Colon (tissue), 2 donors: ENCODE measurements at regions not wholly inside any gene's neighbourhood (a gene's known extent, or its start where the extent isn't known, plus 50 kb on each side); places are given as distances from the start of the nearest gene placed in this dataset.
"Not testable (repeated sequence)": the region's sequence is repeated elsewhere in the genome, so short reads cannot be mapped to it uniquely, and the experiment has no call there.

Experiments
- FAIRE-seq: peaks from 2 replicates; lab custom pipeline; 2012; peaks lifted over from hg19 to GRCh38; lab: Jason Lieb, UNC
- donor health status: control.
- donor health status: control.

- no peak for FAIRE-seq
Measured at GRCh38 chr16:52235186-52235585, 311.8 kb downstream of the TOX3 start.

DNA sequence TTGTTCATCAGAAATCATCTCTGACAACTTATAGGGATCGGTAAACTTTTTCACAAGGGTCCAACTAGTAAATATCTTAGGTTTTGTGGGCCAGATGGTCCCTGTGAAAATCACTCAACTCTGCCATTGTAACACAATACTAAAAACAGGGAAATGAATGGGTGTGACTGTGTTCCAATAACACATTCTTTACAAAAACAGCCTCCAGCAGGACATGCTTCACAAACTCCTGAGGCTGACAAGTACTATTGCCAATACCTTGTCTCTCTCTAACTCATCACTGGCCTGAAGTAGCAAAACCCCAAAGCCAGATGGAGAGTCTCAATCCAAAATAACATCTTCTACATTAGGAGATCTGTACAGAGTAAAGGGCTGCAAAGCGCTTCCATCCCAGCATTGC is 312.3 kb downstream of the TOX3 start:
- no peak for FAIRE-seq

- FAIRE-seq = no peak
Measured at GRCh38 chr16:52229471-52229870, 317.5 kb downstream of the TOX3 start.

DNA sequence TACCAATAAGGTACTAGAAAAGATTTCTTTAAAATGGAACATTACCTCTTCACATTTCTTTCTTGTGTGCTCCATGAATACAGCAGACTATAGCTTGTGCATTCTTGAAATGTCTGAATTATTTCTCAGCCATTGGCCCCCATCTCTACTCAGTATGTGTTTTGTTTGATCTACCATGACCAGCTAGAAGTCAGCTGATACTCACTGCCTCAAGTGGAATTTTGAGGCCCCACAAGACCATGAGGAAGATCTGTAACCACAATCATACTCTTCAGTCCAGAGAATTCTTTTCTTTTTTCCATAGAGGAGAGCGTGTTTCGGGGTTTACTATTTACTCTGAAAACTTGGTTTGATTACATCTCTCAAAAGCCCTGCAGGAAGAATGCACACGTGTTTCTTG is 319.1 kb downstream of the TOX3 start:
- FAIRE-seq = no peak

GRCh38 chr16:52212841-52213240 is 334.1 kb downstream of the TOX3 start:
- FAIRE-seq = no peak

DNA sequence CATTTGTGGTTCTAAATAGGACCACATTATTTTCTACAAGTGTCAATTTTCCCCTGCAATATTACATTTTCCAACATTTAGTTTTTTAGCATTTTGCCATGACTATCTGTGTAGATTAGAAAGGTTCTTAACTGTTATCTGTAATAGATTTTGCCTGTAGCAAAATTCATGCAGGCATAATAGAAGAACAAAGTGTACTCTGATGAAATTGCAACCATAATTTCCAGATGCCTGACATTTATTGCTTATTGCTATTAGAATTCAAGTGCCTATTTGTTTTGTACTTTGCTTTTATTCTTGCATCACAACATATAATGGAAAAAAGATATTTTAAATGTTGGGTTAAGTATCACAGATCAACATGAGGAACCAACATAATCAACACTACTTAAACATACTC is 337.7 kb downstream of the TOX3 start:
- no peak for FAIRE-seq

DNA sequence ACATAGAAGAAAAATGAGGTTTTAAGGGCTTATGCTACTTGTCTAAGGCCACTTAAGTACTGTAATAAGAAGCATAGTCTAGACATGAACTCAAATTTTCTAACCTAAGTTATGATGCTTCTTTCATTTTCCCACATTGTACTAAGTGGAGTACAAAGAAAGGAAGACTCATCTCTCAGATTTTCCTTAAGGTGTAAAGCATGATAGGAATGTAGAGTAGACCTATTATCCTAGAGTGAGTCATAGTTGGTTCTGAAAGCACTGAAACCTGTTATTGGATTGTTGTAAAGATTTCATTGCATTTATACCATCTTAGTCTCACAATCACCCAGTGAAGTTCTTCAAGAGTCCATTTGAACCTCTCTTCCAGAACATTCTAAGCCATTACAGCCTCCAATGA is 343.8 kb downstream of the TOX3 start:
- no peak for FAIRE-seq

- no peak for FAIRE-seq
Measured at GRCh38 chr16:52193441-52193840, 353.5 kb downstream of the TOX3 start.

GRCh38 chr16:52191531-52192134 is 355.3 kb downstream of the TOX3 start:
- peak; percentile 5 for FAIRE-seq

DNA sequence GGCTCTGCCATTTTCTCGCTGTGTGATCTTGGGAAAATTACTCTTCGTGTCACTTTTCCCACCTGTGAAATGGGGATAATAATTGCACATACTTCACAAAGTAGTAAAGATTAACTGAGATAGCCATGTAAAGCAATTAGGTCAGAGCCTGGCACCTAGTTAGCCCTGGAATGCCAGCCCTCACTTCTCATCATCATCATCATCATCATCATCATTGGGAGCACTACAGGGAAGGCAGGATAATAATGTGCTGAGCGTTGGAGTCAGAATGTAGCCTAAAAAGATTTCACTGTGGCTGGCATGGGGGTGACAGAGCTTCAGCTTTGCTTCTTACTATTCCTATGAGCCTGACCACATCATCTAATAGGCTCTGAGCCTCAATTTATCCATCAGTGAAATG is 362.6 kb downstream of the TOX3 start:
- FAIRE-seq = no peak

DNA sequence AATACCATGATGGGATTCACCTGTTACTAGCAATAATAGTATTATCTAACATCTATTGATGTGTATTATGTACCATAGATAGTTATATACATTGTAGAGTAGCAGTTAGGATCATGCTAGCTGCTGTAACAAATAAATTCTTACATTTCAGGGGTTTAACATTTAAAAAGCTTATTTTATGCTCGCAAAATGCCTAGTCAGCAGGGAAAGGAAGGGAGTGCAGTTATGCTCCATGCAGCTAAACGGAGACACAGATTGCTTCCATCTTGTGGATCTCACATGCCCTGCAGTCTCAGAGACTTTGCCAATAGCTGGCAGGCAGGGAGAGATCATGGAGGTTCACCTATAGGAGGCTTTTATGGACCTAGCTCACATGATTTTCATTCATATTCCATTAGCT is 364.1 kb downstream of the TOX3 start:
- no peak for FAIRE-seq

- FAIRE-seq = no peak
Measured at GRCh38 chr16:52174168-52174567, 372.8 kb downstream of the TOX3 start.

- FAIRE-seq = no peak
Measured at GRCh38 chr16:52171481-52171880, 375.5 kb downstream of the TOX3 start.

DNA sequence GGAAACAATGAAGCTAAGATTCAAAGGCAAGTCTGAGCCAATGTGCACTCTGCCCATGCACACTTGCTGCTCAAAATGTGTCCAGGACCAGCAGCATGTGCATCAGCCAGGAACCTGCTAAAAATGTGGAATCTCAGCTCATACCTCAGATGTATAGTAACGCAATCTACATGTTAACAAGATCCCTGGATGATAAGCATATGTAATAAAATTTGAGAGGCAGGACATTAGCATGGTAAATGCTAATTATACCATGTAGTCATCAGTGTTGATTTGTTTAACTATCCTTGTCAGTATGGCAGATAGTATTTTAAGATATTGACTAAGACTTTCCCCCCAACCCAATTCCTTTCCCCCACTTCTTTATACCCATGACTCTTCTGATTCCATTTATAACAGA is 379.6 kb downstream of the TOX3 start:
- FAIRE-seq = no peak

DNA sequence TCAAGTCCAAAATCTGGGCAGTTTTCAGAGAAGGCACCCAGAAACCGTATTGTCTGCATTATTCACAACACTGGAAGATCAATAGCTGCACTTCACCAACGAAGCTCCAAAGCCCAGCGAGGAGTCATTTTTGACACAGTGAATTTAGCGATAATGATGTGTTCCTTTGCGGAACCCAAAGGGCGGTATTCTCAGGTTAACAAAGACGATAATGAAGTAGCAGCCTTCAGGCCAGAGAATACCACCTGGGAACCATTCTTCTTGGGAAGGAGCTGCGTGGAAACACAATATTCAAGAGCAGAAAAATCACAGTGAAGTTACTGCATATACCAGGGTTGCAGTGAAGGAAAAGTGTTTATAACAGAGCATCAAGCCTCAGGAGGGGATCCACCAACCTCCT is 381.0 kb downstream of the TOX3 start:
- no peak for FAIRE-seq

GRCh38 chr16:52149003-52149402 is 397.9 kb downstream of the TOX3 start:
- no peak for FAIRE-seq

GRCh38 chr16:52141871-52142270 is 405.1 kb downstream of the TOX3 start:
- no peak for FAIRE-seq

- no peak for FAIRE-seq
Measured at GRCh38 chr16:52128361-52128760, 418.6 kb downstream of the TOX3 start.

- no peak for FAIRE-seq
Measured at GRCh38 chr16:52123842-52124241, 423.1 kb downstream of the TOX3 start.

DNA sequence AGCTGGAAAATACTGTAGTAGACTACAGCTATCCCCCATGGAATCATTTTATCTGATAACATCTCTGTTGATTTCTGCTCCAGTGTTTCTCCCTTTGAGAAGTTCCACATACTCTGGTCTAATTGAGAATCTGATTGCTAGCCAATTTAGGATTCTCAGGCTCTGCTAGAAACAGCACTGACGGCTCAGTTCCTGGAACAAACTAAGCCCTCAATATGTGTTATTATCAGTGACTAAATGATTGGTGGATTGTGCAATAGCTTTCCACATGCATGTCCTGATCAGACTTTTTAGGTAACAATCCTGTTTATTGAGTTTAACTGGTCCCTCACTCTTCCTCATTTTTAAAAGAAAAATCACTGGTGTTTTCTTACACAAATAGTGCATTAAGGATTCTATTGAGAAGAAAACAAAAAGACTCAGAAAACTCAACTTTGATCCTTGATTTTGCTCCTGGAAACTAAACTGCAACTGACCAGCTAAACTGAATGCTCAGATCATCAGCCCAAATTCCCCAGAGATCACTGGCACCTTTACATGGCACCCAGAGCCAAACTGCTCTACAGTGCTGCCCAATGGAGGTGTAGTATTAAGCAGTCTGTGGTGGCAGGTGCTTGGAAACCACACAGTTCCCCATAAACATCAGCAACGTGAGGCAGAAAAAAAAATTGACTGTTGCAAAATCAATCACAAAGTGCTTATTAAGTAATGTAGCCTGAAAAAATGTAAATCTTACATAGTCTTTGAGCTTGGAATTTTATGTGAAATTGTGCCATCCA is 423.7 kb downstream of the TOX3 start:
- no peak for FAIRE-seq

DNA sequence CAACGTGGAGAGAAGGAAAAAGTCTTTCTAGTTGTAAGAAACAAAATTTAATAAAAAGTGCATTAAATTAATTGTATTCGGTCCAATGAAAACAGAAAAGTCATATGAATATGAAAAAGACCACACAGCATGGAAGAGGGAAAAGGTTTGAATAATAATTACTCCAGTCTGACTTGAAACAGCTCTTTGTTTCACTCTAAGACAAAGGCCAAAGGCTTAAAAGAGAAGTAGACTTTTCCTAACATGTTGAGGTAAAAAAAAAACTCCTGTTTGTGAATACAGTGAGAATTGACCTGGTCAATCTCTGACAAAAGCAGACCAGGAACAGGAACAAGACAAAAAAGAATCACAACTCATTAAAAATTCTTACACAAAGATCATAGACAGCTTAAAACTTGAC is 429.8 kb downstream of the TOX3 start:
- FAIRE-seq = no peak

GRCh38 chr16:52114379-52114778 is 432.6 kb downstream of the TOX3 start:
- FAIRE-seq = no peak

GRCh38 chr16:52113533-52114183 is 433.3 kb downstream of the TOX3 start:
- FAIRE-seq = no peak

DNA sequence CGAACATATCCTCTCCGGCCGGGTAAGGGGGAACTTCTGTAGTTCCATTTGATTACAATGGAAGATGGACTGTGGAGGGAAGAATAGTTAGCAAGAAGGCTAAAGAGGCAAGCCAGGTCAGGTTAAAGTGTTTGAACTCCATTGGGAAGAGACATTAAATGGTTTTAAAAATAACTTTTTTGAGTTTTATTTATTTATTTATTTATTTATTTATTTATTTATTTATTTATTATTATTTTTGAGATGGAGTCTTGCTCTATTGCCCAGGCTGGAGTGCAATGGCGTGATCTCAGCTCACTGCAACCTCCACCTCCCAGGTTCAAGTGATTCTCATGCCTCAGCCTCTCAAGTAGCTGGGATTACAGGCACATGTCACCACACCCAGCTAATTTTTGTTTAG is 441.9 kb downstream of the TOX3 start:
- not testable (repeated sequence) for FAIRE-seq
